ENCODE measurements at regions not wholly inside any gene's neighbourhood (a gene's known extent, or its start where the extent isn't known, plus 50 kb on each side); places are given as distances from the start of the nearest gene placed in this dataset.

- no peak for TF ChIP-seq JUND (IDR thresholded peaks at IDR 0.05)
- TF ChIP-seq EZH2 (IDR thresholded peaks at IDR 0.05): no peak
- no peak for TF ChIP-seq POLR2A (IDR thresholded peaks at IDR 0.05; ENCODE audit: borderline replicate concordance, extremely low read depth, insufficient read depth, insufficient read length)
- TF ChIP-seq CBX3 (IDR thresholded peaks at IDR 0.05; ENCODE audit: low read depth): no peak
- TF ChIP-seq, protein P1, sequence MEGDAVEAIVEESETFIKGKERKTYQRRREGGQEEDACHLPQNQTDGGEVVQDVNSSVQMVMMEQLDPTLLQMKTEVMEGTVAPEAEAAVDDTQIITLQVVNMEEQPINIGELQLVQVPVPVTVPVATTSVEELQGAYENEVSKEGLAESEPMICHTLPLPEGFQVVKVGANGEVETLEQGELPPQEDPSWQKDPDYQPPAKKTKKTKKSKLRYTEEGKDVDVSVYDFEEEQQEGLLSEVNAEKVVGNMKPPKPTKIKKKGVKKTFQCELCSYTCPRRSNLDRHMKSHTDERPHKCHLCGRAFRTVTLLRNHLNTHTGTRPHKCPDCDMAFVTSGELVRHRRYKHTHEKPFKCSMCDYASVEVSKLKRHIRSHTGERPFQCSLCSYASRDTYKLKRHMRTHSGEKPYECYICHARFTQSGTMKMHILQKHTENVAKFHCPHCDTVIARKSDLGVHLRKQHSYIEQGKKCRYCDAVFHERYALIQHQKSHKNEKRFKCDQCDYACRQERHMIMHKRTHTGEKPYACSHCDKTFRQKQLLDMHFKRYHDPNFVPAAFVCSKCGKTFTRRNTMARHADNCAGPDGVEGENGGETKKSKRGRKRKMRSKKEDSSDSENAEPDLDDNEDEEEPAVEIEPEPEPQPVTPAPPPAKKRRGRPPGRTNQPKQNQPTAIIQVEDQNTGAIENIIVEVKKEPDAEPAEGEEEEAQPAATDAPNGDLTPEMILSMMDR (IDR thresholded peaks at IDR 0.05 in 2 of 3, conservative IDR thresholded peaks at IDR 0.05 in 1 of 3; ENCODE audit: borderline replicate concordance in 1 of 3, insufficient read depth in 1 of 3, low read depth in 2 of 3, low read length in 2 of 3): no peak
- no peak for TF ChIP-seq SIN3A (IDR thresholded peaks at IDR 0.05; ENCODE audit: low read depth)
- TF ChIP-seq POLR2AphosphoS5 (IDR thresholded peaks at IDR 0.05; ENCODE audit: low read depth, low read length): no peak
- TF ChIP-seq, protein P2, sequence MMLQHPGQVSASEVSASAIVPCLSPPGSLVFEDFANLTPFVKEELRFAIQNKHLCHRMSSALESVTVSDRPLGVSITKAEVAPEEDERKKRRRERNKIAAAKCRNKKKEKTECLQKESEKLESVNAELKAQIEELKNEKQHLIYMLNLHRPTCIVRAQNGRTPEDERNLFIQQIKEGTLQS (IDR thresholded peaks at IDR 0.05): no peak
- no peak for TF ChIP-seq EZH2phosphoT487 (IDR thresholded peaks at IDR 0.05; ENCODE audit: borderline replicate concordance)
Measured at GRCh38 chr11:112902361-112903011, 58.7 kb upstream of the NCAM1 start.

Data from HCT116 (cell line).